Colonic mucosa (tissue), 4 donors: ENCODE measurements at regions not wholly inside any gene's neighbourhood (a gene's known extent, or its start where the extent isn't known, plus 50 kb on each side); places are given as distances from the start of the nearest gene placed in this dataset.

Experiments
- DNase-seq: peaks from one replicate; pipeline ENCODE4 v3.0.0-alpha.2; 2020
- H3K27ac ChIP-seq: fragments of 200-600 bp; one replicate; pipeline ENCODE4 v1.8.0; 2021
- H3K27me3 ChIP-seq: fragments of 200-600 bp; one replicate; pipeline ENCODE4 v1.8.0; 2021
- H3K36me3 ChIP-seq: fragments of 200-600 bp; one replicate; pipeline ENCODE4 v1.8.0; 2021
- H3K4me1 ChIP-seq: fragments of 200-600 bp; one replicate; pipeline ENCODE4 v1.8.0; 2021; ENCODE audit warnings: mild to moderate bottlenecking
- H3K4me3 ChIP-seq: fragments of 200-600 bp; one replicate; pipeline ENCODE4 v1.8.0; 2021
- H3K9ac ChIP-seq, 2 donors: one replicate each; pipeline ENCODE4 v1.7.0; 2013; ENCODE audit warnings: control low read depth in 2 of 2, low read depth in 2 of 2, low read length in 2 of 2
- H3K9me3 ChIP-seq: fragments of 200-600 bp; one replicate; pipeline ENCODE4 v1.8.0; 2021
- intact Hi-C: fragments of 100-400 bp; cut with DNase I; formaldehyde crosslinking; loops from one replicate; pipeline ENCODE4 v1.14.1; 2022
- TF ChIP-seq, protein P1 (sequence below): fragments of 200-600 bp; IDR thresholded peaks from one replicate; pipeline ENCODE4 v1.8.0; 2022; ENCODE audit warnings: antibody characterized with exemption, mild to moderate bottlenecking
- donor health status: healthy.
- donor health status: DM: no; HTN: no; CAD: no.
- donor health status: DM: no; HTN: no; CAD: no.

- no peak for DNase-seq
- no peak overlapping the region for H3K9ac ChIP-seq
- H3K4me1 ChIP-seq, result no peaks in the 10 kb centered on the region
- no peaks in the 10 kb centered on the region for H3K27me3 ChIP-seq
- H3K9me3 ChIP-seq, result no peaks in the 10 kb centered on the region
- intact Hi-C loops, result no loop called here
- H3K4me3 ChIP-seq, result no peak overlapping the region
- H3K36me3 ChIP-seq, result no peaks in the 10 kb centered on the region
- no peak overlapping the region for H3K27ac ChIP-seq
- TF ChIP-seq, protein P1, sequence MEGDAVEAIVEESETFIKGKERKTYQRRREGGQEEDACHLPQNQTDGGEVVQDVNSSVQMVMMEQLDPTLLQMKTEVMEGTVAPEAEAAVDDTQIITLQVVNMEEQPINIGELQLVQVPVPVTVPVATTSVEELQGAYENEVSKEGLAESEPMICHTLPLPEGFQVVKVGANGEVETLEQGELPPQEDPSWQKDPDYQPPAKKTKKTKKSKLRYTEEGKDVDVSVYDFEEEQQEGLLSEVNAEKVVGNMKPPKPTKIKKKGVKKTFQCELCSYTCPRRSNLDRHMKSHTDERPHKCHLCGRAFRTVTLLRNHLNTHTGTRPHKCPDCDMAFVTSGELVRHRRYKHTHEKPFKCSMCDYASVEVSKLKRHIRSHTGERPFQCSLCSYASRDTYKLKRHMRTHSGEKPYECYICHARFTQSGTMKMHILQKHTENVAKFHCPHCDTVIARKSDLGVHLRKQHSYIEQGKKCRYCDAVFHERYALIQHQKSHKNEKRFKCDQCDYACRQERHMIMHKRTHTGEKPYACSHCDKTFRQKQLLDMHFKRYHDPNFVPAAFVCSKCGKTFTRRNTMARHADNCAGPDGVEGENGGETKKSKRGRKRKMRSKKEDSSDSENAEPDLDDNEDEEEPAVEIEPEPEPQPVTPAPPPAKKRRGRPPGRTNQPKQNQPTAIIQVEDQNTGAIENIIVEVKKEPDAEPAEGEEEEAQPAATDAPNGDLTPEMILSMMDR, result no peak
Measured at GRCh38 chr5:62144401-62145022, 161.5 kb upstream of the KIF2A start.

- no peak overlapping the region for H3K27ac ChIP-seq
- no peaks in the 10 kb centered on the region for H3K36me3 ChIP-seq
- TF ChIP-seq, protein P1, result no peak
- H3K9ac ChIP-seq, result no peak overlapping the region
- H3K9me3 ChIP-seq, result no peaks in the 10 kb centered on the region
- H3K4me1 ChIP-seq, result no peaks in the 10 kb centered on the region
- no peak overlapping the region for H3K4me3 ChIP-seq
- no peaks in the 10 kb centered on the region for H3K27me3 ChIP-seq
- DNase-seq, result no peak
- intact Hi-C loops, result no loop called here
Measured at GRCh38 chr5:62149879-62150278, 156.1 kb upstream of the KIF2A start.

DNA sequence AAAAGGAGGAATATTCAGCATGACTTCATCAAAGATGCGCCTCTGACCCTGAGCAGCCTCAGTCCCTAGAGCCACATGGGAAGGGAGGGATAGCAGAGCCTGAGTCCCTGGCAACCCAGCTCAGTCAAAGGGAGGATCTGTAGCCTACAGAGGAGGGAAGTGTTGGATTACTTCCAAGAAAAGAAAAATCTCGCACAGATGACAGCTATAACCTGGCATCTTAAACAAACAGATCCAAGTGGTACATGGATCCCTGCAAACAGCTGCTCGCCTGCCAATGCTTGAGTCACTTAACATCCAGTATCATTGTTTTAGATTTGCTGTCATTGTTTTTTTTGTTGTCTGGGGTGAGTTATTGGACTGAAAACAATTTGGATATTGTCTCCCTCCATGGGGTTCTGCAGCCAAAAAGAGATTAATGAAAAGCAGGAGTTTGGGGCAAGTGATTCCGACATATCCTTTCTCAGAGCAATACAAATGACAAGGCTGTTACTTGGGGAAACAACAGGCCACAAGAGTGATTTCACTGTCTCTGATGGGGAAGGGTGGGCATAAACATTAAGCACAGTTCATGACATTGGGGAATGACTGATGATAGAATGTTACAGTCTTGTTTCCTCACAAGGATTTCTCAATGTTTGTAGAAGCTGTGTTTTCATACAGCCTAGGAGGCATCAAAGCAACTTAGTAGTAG is 153.5 kb upstream of the KIF2A start:
- H3K27me3 ChIP-seq, result no peaks in the 10 kb centered on the region
- H3K4me3 ChIP-seq, result no peak overlapping the region
- H3K9me3 ChIP-seq, result no peaks in the 10 kb centered on the region
- intact Hi-C loops, result no loop called here
- no peak overlapping the region for H3K9ac ChIP-seq
- H3K27ac ChIP-seq, result no peak overlapping the region
- no peaks in the 10 kb centered on the region for H3K4me1 ChIP-seq
- no peaks in the 10 kb centered on the region for H3K36me3 ChIP-seq
- TF ChIP-seq, protein P1, result no peak
- DNase-seq, result no peak

DNA sequence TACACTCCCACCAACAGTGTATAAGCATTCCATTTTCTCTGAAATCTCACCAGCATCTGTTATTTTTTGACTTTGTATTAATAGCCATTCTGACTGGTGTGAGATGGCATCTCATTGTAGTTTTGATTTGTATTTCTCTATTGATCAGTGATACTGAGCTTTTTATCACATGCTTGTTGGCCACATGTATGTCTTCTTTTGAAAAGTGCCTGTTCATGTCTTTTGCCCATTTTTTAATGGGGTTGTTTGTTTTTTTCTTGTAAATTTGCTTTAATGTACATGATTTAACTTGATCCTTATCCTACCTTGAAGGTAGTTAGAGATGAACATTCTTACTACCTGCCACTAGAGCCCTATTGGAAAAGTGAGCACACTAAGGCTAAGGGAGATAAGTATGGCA is 151.2 kb upstream of the KIF2A start:
- TF ChIP-seq, protein P1, result no peak
- intact Hi-C loops, result no loop called here
- no peak overlapping the region for H3K27ac ChIP-seq
- no peak overlapping the region for H3K4me3 ChIP-seq
- H3K9me3 ChIP-seq, result no peaks in the 10 kb centered on the region
- DNase-seq, result no peak
- no peaks in the 10 kb centered on the region for H3K4me1 ChIP-seq
- H3K9ac ChIP-seq, result no peak overlapping the region
- no peaks in the 10 kb centered on the region for H3K36me3 ChIP-seq
- H3K27me3 ChIP-seq, result no peaks in the 10 kb centered on the region

GRCh38 chr5:62155988-62156387 is 150.0 kb upstream of the KIF2A start:
- Histone ChIP-seq H3K9ac (no peak overlapping the region), H3K36me3 (no peaks in the 10 kb centered on the region), H3K27me3 (no peaks in the 10 kb centered on the region), H3K4me1 (no peaks in the 10 kb centered on the region), H3K27ac (no peak overlapping the region), H3K9me3 (no peaks in the 10 kb centered on the region), H3K4me3 (no peak overlapping the region)
- intact Hi-C loops, result no loop called here
- TF ChIP-seq, protein P1, result no peak
- no peak for DNase-seq
